ENCODE measurements at regions not wholly inside any gene's neighbourhood (a gene's known extent, or its start where the extent isn't known, plus 50 kb on each side); places are given as distances from the start of the nearest gene placed in this dataset.
A peak's percentile ranks its signal among the peaks of the same experiment; 100 is the strongest.

- DNase-seq (ENCODE audit: low read depth) = no peak
Observed at GRCh38 chr7:46247664-46248063, 326.6 kb upstream of the IGFBP3 start.

DNA sequence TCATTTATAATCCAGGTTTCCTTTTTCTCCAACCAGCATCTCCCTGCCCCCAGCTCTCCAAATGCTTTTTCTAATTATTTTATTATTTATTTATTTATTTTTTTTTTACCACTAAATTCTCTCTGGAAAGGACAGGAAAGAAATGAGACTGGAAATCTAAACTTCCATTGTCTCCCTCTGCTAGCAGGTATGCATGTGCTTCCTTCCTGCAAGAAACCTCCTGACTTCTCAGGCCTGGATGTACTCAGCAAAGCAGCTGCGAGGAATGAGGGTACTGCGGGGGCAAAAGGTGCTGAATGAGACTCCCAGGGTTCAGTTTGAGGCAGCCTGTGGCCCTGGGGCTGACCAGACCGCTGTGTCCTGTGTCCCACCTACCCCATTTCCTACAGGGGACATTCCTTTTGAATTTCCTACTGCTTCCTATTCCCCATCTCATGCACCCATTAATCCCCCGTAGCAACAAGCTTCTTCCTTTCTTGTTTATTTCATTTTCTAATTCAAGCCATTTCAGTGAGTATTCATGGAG lies 324.6 kb upstream of the IGFBP3 start:
- DNase-seq (ENCODE audit: low read depth) = no peak

GRCh38 chr7:46244757-46245156 lies 323.7 kb upstream of the IGFBP3 start:
- no peak for DNase-seq (ENCODE audit: low read depth)

GRCh38 chr7:46243406-46243805 lies 322.3 kb upstream of the IGFBP3 start:
- DNase-seq (ENCODE audit: low read depth) = no peak

GRCh38 chr7:46239846-46240245 lies 318.8 kb upstream of the IGFBP3 start:
- DNase-seq (ENCODE audit: low read depth) = peak; percentile 60

- no peak for DNase-seq (ENCODE audit: low read depth)
Observed at GRCh38 chr7:46237466-46237865, 316.4 kb upstream of the IGFBP3 start.

DNA sequence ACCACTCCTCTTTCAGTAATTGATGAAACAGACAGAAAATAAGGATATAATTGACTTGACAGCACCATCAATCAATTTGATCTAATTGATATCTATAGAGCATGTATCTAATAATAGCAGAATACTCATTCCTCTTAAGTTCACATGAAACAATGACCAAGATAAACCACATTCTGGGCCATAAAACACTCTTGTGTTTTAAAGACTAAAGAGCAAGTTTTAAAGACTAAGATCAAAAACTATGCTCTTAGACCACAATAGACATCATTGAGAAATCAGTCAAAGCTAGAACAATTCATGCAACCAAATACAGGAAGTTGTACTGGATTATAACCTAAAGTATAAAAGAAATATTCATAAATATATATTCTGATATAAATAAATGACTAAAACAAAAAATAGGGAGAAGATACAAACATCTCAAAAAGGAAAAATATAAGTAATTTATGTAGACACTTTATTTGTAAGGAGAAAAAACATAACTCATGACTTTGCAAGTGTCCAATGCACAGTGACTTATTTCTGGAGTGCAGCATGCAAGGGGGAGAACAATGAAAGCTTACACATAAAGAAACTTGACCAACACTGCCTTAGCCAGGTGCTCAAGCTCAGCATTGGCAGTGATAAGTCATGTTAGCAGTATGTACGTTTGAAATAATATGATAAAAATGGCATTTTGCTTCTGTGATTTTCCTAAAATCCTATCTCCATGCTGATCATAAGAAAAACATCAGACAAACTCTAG lies 312.7 kb upstream of the IGFBP3 start:
- no peak for DNase-seq (ENCODE audit: low read depth)

- no peak for DNase-seq (ENCODE audit: low read depth)
Observed at GRCh38 chr7:46230990-46231305, 309.9 kb upstream of the IGFBP3 start.

DNA sequence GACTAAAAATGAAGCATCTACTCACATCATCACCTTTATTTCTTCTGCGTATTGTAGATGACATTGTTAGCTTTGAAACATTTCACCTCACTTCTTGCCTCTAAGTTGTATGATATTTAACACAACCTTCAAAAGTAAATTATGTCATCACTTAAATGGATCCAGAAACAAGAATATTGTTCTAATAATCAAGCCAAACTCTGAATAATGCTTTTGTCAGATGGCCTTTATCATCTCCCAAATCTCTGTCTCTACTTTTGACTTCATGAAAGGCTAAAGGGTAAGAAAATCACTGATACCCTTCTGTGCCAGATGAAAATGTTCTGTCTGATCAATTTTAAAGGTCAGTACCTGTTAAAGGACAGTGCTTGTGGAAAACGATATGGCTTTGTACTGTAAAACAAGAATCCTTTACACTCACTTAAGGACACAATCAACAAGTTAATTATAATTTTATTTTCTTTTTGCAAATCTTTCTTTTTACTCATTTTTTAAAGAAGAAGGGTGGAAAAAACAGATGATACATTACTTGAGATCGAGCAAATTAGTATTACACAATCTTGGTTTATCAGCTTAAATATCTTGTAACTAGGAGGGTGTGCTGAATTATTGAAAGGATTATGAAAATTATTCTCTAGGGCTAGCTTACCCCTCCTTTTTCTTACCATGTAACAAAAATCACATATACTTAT lies 309.4 kb upstream of the IGFBP3 start:
- DNase-seq (ENCODE audit: low read depth) = no peak

GRCh38 chr7:46229409-46229808 lies 308.3 kb upstream of the IGFBP3 start:
- DNase-seq (ENCODE audit: low read depth) = peak; percentile 92

DNA sequence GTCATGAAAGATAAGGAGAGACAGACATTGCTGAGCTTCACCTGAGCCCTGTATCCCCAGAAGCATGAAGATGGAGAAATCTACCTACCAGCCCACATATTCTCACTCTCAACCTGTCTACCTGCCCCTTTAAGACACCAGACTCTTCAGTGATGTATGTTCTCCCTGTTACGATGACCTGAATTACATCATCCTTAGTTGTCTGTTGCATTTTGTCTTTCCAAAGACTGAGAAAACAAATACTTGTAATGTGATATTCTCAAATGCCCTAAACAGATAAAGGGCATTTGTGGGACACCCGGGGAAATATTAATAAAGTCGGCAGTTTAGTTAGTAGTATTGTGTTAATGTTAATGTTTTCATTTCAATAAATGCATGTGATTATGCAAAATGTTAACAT lies 305.8 kb upstream of the IGFBP3 start:
- DNase-seq (ENCODE audit: low read depth) = no peak

DNA sequence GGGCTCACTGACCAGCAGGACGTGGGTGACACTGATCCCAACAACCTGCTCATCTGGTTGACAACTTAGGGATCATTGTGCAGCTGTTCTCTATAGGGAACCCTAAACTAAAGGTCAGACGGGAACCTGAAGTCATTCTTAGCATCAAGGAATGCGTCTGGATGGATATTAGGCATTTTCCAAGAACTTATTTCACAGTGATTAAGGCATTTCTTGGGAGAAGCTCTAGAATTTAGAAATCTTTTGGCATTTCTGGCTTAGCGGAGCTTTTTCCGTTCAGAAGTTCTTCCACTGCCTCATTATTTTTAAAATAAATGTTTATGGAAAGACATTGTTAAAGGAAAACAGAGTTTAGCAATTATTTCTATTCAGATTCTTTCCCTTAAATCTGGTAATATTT lies 303.3 kb upstream of the IGFBP3 start:
- DNase-seq (ENCODE audit: low read depth) = no peak

GRCh38 chr7:46220066-46220630 lies 299.1 kb upstream of the IGFBP3 start:
- peak; percentile 93 for DNase-seq (ENCODE audit: low read depth)

GRCh38 chr7:46218461-46219200 lies 297.6 kb upstream of the IGFBP3 start:
- no peak for DNase-seq (ENCODE audit: low read depth)

DNA sequence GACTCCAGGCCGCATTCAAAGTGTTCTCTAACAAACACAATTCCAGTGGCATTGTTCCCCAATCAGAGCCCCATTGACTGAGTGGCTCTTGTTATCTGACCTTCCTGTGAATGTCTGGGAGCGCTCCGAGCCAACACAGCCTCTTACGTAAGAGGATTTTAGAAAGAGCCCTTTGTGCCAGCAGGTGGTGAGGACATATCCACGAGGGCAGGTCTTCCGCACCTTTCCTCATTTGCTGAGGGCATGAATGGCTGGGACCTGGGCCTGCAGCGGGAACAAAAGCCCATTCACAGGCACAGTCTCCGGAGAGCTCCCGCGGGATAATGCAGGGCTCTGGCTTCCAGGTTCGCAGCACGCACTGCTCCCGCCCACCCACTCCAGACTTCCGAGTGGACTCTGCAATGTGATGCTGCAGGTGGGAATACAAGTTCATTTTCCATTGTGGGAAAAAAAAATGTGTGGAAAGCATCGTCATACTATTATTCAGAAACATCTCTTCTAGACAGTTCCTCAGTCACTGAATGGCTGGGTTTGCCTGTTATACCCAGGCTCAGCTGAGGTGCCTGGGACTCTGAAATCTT lies 295.0 kb upstream of the IGFBP3 start:
- DNase-seq (ENCODE audit: low read depth) = no peak

GRCh38 chr7:46214526-46214925 lies 293.5 kb upstream of the IGFBP3 start:
- DNase-seq (ENCODE audit: low read depth) = no peak

GRCh38 chr7:46213154-46213537 lies 292.1 kb upstream of the IGFBP3 start:
- no peak for DNase-seq (ENCODE audit: low read depth)

DNA sequence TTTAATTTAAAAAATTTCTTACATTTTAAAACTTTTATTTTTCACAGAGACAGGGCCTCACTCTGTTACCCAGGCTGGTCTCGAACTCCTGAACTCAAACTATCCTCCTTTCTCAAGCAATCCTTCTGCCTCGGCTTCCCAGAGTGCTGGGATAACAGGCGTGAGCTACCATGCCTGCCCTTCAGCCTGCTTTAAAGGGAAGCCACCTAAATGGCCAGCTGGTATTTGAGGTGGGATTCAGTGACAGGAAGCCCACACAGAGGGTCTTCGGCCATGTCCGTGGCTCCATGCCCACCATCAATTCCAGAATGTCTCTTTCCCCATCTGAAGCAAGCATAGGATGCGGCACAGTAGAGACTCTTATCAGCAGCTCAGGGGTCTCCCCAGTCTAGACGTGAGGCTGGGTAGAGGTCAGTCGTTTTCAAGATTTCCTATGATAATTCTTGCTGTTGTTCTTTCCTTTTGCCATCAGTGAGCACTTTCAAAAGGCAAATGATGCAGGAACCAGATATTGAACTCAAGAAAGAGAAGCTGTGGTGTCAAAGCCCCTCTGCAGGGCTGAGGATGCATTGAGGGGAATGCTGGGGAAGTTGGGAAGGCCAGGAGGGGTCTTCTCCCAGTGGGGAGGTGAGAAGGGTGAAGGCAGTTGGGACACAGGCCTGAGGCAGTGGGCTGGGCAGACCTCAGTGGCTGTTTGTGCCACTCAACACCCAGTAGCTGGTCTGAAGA lies 291.5 kb upstream of the IGFBP3 start:
- no peak for DNase-seq (ENCODE audit: low read depth)

DNA sequence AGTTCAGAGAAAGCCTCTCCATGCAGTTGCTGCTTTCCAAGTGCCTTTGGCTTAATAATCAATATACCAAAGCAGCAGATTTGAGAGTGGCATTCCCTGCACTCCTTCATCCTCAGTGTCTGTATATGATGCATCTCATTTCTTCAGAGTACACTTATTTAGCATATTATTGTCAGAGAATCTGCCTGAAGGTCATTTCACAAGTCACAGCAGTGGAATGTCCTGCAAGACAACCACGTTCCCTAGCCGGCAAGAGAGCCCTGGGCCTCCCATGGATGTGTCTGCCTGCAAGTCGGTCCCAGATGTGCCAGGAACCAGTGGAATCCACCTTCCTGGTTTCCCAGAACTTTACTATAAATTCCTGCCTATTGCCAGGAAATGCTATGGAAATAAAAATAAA lies 289.4 kb upstream of the IGFBP3 start:
- DNase-seq (ENCODE audit: low read depth) = no peak

DNA sequence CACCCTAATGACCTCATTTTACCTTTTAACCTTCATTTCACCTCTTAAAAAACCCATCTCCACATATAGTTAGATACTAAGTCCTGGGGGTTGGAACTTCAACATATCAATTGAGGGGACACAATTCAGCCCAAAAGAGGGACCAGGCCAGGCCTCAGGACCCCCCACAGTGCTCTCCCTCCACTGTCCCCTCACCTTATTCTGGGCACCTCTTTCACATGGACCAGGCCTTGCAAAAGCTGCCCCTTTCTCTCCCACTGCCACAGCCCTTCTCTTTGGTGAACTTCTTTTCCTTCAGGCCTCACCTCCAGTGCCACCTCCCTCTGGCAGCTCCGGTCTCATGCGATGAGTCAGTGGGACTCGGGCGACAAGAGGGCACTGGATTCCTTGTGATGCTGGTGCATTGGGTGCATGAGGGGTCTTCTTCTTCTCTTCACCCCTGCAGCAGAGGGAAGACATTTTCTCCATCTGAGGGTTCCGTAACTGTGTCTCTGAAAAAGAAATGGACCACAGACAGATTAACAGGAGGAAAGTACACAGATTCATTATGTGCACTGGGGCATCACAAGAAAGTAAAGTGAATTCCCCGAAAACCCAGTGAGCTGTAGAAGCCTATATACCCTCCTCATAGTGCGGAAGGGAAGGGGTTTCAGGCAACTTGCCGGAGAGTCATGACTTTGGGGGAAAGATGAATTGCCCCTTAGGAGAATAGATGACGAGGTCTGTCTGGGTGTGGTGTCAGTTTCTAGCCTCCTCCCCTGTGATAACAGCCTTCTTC lies 288.7 kb upstream of the IGFBP3 start:
- no peak for DNase-seq (ENCODE audit: low read depth)
